HG03342 (cell line): ENCODE measurements at regions not wholly inside any gene's neighbourhood (a gene's known extent, or its start where the extent isn't known, plus 50 kb on each side); places are given as distances from the start of the nearest gene placed in this dataset.

Experiments
- ATAC-seq: cut with Tn5 transposase; IDR thresholded peaks from one replicate; pipeline ENCODE4 v1.9.1; 2021; ENCODE audit warnings: mild to moderate bottlenecking, moderate library complexity; ENCODE audit not compliant: unreplicated experiment

DNA sequence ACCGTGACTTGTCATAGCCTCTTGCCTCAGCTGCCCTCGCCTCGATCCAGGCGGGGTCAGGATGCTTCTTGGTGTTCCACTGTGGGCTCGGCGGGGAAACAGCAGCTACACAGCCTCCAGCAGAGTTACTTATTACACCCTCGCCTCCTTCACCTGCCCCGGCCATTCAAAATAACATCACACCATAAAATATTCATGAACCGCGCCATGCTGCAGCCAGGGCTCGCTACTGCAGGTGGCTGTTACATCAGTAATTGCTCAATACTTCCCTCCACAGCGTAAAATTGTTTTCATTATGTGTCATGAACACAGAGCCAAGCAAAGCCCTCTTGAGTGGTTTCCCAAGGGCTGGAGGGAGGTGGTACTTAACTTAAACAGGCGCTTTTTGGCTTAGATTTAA, 241.5 kb upstream of the SP8 start:
- no peak for ATAC-seq

- no peak for ATAC-seq
Measured at GRCh38 chr7:21028599-21028998, 241.9 kb upstream of the SP8 start.

DNA sequence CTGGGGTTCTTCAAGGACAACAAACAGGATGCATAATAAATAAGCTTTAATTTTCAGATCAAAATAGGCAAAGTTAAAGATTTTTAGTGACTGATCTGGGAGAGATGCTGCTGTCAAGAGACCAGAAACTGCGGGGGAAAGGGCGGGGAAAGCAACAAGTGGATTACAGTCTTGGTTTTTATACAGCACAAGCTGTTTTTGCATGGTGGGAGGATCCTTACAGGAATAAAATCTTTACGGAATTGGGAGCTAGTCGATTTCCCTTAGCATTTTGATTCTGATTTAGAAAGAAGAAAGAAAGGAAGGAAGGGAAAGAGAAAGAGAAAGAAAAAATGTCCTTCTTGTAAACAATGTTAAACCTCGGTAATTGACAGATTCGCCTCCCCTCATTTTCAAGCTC, 242.3 kb upstream of the SP8 start:
- no peak for ATAC-seq

- no peak for ATAC-seq
Measured at GRCh38 chr7:21030237-21030871, 243.7 kb upstream of the SP8 start.

DNA sequence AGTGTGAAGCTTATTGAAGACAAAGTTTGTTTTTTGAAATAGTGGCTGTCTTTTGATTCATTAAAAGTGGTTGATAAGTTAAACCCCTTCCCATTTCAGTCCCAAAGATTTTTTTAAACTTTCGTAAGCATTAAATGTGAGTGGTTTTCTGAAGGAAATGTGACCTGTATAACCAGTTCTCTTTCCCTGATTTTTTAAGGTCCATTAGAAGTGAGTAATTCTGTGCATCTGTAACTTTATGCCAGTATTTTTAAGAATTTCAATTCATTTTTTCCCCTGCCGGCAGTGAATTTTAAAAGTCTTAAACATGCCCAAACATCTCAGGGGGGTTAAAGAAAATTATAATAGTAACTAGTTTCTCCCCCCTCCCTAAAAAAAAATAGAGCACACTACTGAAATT, 254.6 kb upstream of the SP8 start:
- ATAC-seq, result no peak

GRCh38 chr7:21041666-21042065, 255.0 kb upstream of the SP8 start:
- ATAC-seq, result no peak

DNA sequence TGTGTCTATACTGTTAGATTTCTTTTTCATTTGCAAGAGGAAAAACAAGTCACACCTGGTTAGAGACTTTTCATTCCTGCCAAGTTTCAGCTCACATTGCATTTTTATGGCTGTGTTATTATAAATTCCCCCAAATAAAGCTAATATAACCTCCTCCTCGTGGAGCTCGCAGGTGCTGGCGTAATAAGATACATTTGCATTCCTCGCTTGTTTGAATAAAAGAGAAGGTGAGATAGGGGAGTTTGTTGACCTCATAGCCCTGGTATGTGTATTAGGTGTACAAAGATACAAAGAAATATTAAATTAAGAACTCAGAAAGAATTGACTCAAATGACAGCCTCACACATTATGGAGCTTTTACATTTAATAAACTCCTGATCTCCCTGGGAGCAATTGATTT, 257.7 kb upstream of the SP8 start:
- ATAC-seq, result no peak

- no peak for ATAC-seq
Measured at GRCh38 chr7:21044913-21045568, 258.4 kb upstream of the SP8 start.

DNA sequence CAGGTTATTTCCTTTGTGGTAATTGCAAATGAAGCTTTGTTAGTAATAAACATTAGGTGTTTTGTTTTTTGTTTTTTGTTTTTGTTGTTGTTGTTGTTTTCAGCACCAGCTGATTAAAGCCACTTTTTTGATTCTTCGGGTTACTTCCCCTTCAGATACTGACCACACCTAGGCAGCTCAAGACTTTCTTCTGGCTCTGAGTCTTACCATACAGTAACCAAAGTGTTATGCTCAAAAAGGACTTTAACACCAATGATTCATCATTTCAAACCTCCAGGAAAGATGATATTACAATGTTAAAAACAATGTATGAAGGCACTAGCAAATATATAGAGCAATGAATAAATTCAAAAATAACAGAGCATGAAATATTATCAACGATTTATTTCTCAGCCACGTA, 265.2 kb upstream of the SP8 start:
- no peak for ATAC-seq

DNA sequence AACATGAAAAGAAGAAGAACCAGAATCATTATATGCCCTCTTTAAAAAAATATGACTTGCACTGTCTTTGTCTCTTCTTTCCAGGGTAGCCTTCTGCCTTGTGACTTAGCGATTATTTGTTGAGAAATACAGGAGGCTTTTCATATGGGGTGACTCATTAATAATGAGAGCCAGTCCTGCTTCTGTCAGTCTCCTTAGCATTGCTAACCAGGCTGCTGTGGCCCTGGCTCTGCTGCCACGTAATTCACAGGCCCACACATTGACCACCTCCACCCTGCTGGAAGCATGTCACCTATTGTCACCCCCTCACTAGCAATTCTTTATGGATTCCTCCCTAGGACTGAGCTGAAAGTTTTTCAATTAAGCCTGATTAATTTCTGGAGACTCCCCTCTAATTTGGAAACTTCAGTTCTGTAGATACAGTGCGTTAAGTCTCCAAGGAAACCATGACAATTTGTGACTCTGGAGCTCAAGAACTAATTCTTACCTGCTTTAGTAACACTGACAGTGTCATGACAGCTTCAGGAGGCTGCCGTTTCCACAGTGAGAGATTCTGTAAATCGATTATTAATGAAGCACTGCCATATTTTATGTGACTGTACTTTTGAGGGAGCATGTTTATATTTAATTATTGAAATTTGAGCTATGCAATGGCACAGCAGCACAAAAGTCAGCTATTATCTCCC, 267.9 kb upstream of the SP8 start:
- ATAC-seq, result no peak

- ATAC-seq, result no peak
Measured at GRCh38 chr7:21059069-21059468, 272.4 kb upstream of the SP8 start.

DNA sequence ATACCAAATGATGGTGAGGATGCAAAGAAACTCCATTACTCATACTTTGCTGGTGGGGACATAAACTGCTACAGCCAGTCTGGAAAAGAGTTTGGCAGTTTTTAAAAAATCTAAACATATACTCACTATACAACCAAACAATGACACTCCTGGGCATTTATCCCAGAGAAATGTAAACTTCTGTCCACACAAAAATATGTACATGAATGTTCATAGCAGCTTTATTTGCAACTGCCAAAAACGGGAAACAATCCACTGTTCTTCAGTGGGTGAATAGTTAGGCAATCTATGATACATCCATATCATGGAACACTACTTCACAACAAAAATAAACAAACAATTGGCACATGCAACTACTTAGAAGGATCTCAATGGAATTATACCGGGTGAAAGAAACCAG, 276.4 kb upstream of the SP8 start:
- no peak for ATAC-seq

DNA sequence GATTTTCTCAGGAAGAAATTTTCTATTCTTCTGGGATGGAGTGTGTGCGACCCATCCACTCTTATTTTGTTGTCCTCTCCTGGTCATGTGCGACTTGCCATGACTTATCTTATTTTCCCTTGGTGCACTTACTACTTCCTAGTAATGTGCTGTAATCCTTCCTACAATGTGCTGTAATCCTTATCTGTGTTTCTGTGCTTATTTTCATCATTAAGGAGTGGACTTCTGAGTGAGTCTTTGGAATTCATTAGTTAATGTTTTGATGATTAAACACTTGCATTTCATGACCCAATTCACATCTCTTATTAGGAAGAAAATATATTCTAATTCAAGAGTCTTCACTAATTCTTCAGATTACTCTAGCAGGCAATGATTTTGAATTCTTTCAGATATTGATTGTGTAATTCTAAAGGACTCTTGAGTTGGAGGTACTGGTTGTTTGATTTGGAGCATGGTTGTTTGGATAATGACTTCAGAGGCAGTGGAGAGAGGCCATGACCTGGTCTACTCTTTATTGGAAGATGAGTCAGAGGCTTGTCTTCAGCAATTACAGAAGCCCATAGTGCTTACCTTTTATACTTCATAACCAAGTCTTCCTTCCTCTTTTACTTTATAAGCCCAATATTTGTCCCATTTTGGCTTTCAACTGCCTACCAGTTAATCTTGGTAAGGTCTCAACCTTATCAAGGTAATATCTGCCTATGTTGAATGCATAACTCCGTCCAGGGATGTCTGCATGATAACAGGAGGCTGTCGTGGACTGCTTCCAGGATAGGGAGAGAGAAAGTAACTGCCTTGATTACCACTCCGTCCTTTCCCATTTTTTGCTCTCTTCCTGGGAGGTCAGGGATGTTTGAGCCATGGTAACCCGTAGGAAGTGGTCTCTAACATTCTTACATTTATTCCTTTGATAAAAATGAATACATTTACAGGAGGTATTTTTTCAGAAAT, 278.3 kb upstream of the SP8 start:
- no peak for ATAC-seq

DNA sequence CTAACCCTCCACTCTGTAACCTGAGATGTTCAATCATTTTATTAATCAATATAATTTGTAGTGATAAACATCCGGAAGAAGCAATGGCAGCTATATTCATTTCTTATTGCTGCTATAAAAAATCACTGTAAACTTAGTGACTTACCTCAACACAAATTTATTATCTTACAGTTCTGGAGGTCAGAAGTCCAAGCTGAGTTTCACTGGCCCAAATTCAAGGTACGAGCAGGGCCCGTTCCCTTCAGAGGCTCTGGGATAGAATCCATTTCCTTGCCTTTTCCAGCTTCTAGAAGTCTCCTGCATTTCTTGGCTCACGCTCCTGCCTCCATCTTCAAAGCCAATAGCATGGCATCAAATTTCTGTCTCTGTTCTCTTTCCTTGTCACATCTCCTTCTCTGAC, 279.5 kb upstream of the SP8 start:
- no peak for ATAC-seq

DNA sequence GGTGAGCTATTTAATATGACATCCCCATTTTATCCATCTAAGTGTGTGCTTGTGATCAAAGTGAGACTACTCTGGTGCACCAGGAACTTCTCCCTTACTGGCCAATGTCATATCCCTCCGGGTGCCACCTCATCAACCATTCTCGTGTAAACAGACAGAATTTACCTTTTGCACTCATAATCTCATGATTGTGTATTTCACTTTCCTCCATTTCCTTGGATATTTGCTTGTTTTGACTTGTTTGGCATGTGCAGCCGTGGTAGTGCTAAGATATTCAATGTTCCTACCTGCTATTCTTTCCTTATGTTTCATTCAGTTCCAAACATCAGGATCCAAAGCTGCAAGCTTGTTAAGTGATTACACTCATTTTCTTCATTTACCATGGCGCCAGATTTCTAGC, 280.5 kb upstream of the SP8 start:
- no peak for ATAC-seq

- ATAC-seq, result no peak
Measured at GRCh38 chr7:21070571-21071090, 283.9 kb upstream of the SP8 start.

DNA sequence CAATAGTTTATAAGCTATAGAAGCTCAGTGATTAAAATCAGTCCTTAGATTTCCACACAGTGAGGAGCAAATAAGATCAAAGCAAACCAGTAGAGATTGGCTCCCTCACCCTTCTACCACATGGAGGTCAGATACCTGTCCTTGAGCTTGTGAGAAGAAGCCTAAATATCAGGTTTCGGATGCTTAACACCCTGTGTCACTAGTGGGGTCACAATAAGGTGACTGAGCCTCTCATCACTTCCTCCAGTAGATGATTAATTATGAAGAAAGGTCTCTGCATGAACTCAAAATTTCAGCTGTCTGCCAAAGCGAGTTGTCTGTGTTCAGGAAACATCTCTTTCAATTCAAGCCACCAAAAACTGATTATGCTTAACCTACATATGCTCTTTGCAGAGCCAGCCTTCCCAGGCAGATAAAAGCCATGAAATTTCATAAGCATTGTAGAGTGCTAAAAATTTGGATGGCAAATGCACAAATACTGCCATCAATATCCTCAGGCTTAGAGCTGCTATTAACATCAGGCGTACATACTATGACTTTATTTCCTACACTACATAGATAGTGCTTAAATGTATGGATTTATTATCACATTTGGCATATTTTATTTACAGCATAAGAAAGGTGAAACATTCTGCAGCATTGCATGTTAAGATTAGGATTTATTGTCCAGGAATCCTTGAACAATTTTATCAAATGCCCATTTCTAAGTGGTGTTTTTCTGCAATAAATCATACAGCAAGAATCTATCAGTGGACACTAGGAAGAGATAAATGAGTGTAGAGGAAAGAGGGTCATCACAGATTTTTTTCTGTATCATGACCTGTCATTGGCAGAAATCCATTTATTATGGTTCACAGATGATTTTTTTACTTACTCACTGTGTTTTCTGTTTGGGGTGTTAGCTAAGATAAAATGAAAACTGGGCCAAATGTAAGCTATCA, 285.1 kb upstream of the SP8 start:
- ATAC-seq, result no peak

DNA sequence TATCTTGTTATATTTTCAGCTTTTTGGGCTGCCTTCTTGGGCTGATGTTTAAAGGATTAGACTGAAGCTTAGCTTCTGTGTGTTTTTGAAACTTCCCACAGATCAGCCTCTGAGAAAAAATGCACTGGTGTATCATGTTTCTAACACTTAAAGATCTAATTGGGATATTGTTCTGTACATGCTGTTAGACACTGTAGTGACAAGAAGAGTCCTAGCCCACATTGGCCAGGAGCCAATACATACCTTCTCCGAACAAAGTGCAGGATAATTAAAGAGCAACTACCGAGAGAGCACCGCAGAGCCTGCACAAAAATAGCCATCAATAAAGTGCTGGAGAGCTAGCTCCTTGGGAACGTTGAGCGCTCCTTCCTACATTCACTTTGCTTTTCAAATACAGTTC, 289.4 kb upstream of the SP8 start:
- no peak for ATAC-seq

- ATAC-seq, result no peak
Measured at GRCh38 chr7:21076574-21076973, 289.9 kb upstream of the SP8 start.

DNA sequence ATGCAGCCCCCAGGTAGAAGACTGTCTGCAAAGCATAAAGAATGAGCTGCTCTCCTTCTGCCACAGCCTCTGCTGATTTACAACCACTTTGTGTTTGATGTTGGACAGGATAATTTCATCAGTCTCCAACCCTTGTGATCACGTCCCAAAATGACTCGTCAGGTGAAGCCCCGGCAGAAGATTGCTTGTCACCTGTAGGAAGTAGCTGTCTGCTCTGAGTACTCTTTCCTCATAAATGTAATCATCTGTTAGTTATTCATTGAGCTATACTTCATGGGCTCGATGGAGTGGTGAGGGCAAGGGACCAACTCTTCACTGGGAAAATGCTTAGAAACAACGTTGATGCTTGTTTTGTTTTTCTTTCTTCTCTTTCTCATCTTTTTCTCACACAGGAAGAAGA, 290.9 kb upstream of the SP8 start:
- ATAC-seq, result no peak
